Neutrophil (primary cell): ENCODE measurements at regions not wholly inside any gene's neighbourhood (a gene's known extent, or its start where the extent isn't known, plus 50 kb on each side); places are given as distances from the start of the nearest gene placed in this dataset.
"Not testable (repeated sequence)": the region's sequence is repeated elsewhere in the genome, so short reads cannot be mapped to it uniquely, and the experiment has no call there.

Source experiments
- H3K27ac ChIP-seq: fragments of 200-600 bp; sonication (generic); 2 replicates; pipeline ENCODE4 v1.5.1; 2016; ENCODE audit warnings: mild to moderate bottlenecking, moderate library complexity
- H3K27me3 ChIP-seq: fragments of 200-600 bp; sonication (generic); 2 replicates; pipeline ENCODE4 v1.6.0; 2016; ENCODE audit warnings: mild to moderate bottlenecking
- H3K36me3 ChIP-seq: fragments of 200-600 bp; sonication (generic); 2 replicates; pipeline ENCODE4 v1.5.1; 2017
- H3K4me1 ChIP-seq, 2 experiments: fragments of 200-600 bp in 1 of 2; sonication (generic) in 1 of 2; 1 replicate in 1 of 2; 2 replicates in 1 of 2; pipeline versions ENCODE4 v1.5.1 to v1.6.1; 2013 to 2016; ENCODE audit warnings: low read depth in 1 of 2, low read length in 1 of 2, mild to moderate bottlenecking in 1 of 2, moderate library complexity in 1 of 2; ENCODE audit not compliant: control insufficient read depth in 1 of 2, insufficient read depth in 1 of 2
- H3K4me3 ChIP-seq, 2 experiments: fragments of 200-600 bp in 1 of 2; sonication (generic) in 1 of 2; 1 replicate in 1 of 2; 2 replicates in 1 of 2; pipeline ENCODE4 v1.5.1; 2013 to 2016; ENCODE audit warnings: low read depth in 1 of 2, low read length in 1 of 2, mild to moderate bottlenecking in 1 of 2, moderate library complexity in 1 of 2
- H3K9me3 ChIP-seq: fragments of 200-600 bp; sonication (generic); 2 replicates; pipeline ENCODE4 v1.5.1; 2016

GRCh38 chr2:131606366-131606765 lies 78.7 kb downstream of the CCDC74A start:
- not testable (repeated sequence) for H3K27ac ChIP-seq, H3K4me1 ChIP-seq, H3K9me3 ChIP-seq, H3K4me3 ChIP-seq, H3K36me3 ChIP-seq, H3K27me3 ChIP-seq

- H3K27me3 ChIP-seq, H3K9me3 ChIP-seq, H3K27ac ChIP-seq, H3K4me3 ChIP-seq, H3K36me3 ChIP-seq, H3K4me1 ChIP-seq: not testable (repeated sequence)
Observed at GRCh38 chr2:131607056-131607455, 79.4 kb downstream of the CCDC74A start.

GRCh38 chr2:131614539-131614938 lies 86.9 kb downstream of the CCDC74A start:
- not testable (repeated sequence) for H3K36me3 ChIP-seq, H3K27ac ChIP-seq, H3K27me3 ChIP-seq, H3K9me3 ChIP-seq, H3K4me1 ChIP-seq, H3K4me3 ChIP-seq

GRCh38 chr2:131618320-131618719 lies 90.6 kb downstream of the CCDC74A start:
- not testable (repeated sequence) for H3K27me3 ChIP-seq, H3K36me3 ChIP-seq, H3K9me3 ChIP-seq, H3K4me3 ChIP-seq, H3K27ac ChIP-seq, H3K4me1 ChIP-seq

- not testable (repeated sequence) for H3K27ac ChIP-seq, H3K36me3 ChIP-seq, H3K4me1 ChIP-seq, H3K27me3 ChIP-seq, H3K4me3 ChIP-seq, H3K9me3 ChIP-seq
Observed at GRCh38 chr2:131622874-131623273, 95.2 kb downstream of the CCDC74A start.

- H3K27me3 ChIP-seq, H3K27ac ChIP-seq, H3K9me3 ChIP-seq, H3K4me3 ChIP-seq, H3K4me1 ChIP-seq, H3K36me3 ChIP-seq: not testable (repeated sequence)
Observed at GRCh38 chr2:131626011-131626410, 98.3 kb downstream of the CCDC74A start.

- H3K36me3 ChIP-seq, H3K9me3 ChIP-seq, H3K27me3 ChIP-seq, H3K4me3 ChIP-seq, H3K4me1 ChIP-seq, H3K27ac ChIP-seq: not testable (repeated sequence)
Observed at GRCh38 chr2:131626565-131626964, 98.9 kb downstream of the CCDC74A start.

GRCh38 chr2:131627777-131628176 lies 100.1 kb downstream of the CCDC74A start:
- not testable (repeated sequence) for H3K27me3 ChIP-seq, H3K4me1 ChIP-seq, H3K9me3 ChIP-seq, H3K27ac ChIP-seq, H3K4me3 ChIP-seq, H3K36me3 ChIP-seq

GRCh38 chr2:131631648-131632047 lies 104.0 kb downstream of the CCDC74A start:
- H3K27me3 ChIP-seq, H3K36me3 ChIP-seq, H3K27ac ChIP-seq, H3K4me3 ChIP-seq, H3K9me3 ChIP-seq, H3K4me1 ChIP-seq: not testable (repeated sequence)

GRCh38 chr2:131633405-131633804 lies 105.7 kb downstream of the CCDC74A start:
- H3K27ac ChIP-seq, H3K27me3 ChIP-seq, H3K4me3 ChIP-seq, H3K36me3 ChIP-seq, H3K9me3 ChIP-seq, H3K4me1 ChIP-seq: not testable (repeated sequence)

- H3K4me3 ChIP-seq, H3K36me3 ChIP-seq, H3K27me3 ChIP-seq, H3K9me3 ChIP-seq, H3K4me1 ChIP-seq, H3K27ac ChIP-seq: not testable (repeated sequence)
Observed at GRCh38 chr2:131633827-131634695, 106.4 kb downstream of the CCDC74A start.
